OCI-M1 (cell line): ENCODE measurements at regions not wholly inside any gene's neighbourhood (a gene's known extent, or its start where the extent isn't known, plus 50 kb on each side); places are given as distances from the start of the nearest gene placed in this dataset.

Source experiments
- DNase-seq: peaks from one replicate; lab custom pipeline; 2025; lab: John Stamatoyannopoulos, UW

- DNase-seq: no peak
Observed at GRCh38 chr11:59302991-59303390, 55.7 kb upstream of the OR5AN1 start.

DNA sequence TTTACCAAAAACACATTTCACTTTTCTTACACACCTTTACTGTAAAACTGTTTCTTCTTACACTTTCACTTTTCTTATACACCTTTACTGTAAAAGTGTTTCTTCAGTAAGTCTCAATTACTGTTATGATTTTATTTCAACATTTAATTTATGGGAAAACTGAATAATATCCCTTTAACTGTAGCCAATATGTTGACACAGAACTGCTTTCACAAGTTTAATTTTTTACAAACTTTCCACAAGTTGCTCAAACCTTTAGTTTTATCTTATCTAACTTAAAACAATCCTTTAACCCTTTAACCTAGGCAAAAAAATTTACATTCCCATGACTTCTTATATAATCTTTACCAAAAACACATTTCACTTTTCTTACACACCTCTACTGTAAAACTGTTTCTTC is 63.3 kb upstream of the OR5AN1 start:
- no peak for DNase-seq

- no peak for DNase-seq
Observed at GRCh38 chr11:59292611-59293010, 66.1 kb upstream of the OR5AN1 start.

- DNase-seq: no peak
Observed at GRCh38 chr11:59291228-59291627, 67.5 kb upstream of the OR5AN1 start.

- DNase-seq: no peak
Observed at GRCh38 chr11:59289356-59290181, 69.1 kb upstream of the OR5AN1 start.

DNA sequence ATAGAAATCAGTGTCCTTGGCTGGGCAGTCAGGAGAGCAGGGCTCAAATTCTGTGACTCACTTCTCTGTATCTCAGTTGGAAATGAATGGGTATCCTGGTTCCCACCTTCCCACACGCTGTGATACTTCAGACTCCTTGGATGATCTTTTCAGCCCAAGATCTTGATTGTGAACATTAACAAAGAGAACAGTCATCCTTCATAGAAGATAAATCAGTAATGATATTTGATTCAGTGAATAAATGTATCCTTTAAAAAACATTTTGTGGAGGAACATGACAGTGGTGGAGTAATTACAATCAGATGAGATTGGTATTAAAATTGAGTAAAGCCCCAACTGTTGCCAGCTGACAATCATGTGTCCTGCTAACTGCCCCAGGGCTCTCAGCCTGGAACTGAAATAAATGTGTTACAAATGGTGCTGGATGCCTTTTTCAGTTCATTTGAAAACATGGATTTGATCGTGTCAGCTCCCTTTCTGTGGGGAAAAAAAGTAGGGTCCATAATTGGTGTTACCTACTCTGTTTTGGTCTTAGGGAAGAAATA is 72.9 kb upstream of the OR5AN1 start:
- DNase-seq: no peak

DNA sequence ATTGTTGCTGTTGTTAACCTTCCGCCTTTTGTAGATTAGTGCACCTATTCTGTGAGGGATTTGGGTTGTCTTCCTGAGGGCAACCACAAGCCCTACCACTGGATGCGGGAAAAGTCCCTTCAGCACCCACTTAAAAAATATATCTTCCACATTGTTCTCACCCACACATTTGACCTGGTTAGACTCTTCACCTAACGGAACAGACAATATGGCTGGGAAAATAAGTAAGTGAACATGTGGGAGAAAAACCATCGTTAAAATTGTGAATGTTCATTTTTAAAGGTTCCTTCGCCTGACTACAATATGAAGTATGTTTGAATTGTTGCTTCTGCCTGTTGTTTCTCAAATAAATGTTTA is 72.0 kb upstream of the MPEG1 start:
- DNase-seq: no peak

DNA sequence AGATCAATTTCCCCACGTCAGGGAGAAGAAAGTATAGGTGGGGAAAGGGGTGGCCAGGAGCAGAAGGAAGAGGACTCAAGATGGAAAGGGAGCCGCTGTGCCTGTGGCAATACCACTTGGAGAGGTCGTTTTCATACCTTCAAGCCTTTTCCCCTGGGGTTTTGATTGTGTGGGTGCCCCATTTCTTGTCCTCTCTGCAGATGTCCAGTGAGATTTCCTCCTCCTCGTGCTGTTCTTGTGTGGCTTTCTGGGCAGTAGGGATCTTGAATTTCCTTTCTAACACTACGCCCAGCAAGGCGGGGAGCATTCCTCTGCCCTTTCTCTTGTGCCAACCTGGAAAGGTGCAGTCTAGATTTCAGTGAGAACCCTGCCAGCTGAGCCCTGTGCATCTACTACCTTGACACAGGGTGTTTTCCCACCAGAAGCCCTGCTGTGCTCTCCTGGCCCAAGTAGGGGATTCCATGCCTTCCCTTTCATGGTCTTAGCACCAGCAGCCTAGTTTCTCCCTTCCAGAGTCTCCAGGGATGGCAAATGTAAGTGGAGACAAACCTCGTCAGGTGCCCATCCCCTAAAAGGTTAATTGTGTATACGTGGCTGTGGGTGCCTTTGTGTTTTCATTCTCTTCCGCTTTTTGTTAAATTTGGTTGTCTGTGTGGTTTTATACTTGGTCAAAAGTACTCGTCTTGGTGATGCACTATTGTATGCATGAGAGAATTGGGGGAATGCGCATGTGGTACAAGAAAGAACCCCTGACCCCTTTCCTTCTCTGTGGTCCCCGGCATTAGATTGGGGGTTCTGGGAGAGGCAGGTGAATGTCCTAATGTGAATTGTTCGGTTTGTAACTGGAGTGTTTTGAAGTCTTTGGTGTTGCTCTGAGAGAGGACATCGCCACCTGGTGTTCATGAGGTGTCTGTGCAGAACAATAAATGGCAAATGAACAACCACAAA is 71.4 kb upstream of the MPEG1 start:
- DNase-seq: peak; percentile 58

DNA sequence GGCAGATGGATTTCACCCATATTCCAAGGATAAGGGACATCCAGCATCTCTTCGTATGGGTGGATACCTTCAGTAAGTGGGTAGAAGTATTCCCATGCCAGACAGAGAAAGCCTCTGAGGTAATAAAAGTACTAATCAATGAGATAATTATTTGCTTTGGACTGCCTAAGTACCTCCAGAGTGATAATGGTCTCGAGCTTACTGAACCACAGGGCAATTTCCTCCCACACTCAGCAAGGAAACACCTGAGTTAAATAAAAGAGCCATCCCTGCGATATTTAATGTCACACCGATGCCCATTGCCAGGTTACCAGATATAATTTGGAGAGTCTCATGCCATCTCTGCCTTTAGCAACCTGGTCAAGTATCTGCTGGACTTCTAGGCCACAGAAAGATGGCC is 70.6 kb upstream of the MPEG1 start:
- DNase-seq: no peak

DNA sequence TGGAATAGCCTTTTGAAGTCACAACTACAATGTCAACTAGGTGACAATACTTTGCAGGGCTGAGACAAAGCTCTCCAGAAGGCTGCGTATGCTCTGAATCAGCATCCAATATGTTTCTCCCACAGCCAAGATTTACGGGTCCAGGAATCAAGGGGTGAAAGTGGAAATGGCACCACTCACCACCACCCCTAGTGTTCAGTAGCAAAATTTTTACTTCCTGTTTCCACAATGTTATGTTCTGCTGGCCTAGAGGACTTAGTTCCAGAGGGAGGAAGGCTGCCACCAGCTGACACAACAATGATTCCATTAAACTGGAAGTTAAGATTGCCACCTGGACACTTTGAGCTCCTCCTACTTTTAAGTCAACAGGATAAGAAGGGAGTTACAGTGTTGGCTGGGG is 68.5 kb upstream of the MPEG1 start:
- DNase-seq: peak; percentile 9

DNA sequence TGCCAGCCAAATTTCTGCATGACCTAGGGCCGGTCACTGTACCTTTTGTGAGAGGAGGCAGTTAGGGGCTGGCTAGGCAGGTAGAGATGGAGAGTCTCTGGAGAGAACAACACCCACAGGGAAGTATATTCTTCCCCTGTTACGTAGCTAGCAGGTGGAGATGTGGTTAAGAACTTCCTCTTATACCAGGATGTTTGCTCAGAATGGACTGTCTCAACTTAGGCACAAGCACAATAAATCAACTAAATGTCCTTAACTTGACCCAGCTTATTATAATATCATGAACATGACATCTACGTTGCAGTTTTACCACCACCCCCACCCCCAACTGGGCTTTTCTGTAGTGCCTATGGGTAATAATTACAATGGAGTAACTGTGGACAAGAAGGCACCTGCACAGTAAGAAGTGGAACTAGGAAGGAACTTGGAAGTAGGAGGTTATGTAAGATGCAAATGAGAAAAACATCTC is 60.7 kb upstream of the MPEG1 start:
- DNase-seq: peak; percentile 43

- DNase-seq: no peak
Observed at GRCh38 chr11:59272771-59273372, 60.1 kb upstream of the MPEG1 start.

DNA sequence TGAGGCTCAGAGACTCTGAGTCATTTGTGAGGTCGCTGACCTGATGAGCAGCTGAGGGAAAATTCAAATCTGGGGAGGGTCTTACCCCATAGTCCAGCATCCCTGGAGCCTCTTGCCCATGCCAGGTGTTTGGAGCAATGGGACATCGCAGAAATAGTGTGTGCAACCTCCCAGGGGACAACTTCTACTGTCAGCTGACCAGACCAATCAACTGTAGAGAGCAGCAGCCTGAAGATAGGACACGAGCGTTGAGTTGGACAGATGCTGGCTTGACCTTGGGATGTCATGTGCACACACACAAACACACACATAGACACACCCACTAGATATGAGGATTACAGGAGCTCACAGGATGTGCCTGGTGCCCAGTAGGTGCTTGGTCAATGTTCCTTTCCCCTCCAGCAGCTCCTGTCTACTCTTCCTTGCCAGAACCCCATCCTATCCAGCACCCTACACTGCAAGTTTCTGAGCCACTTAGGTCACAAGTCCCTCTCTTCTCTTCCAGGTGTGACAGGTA is 59.1 kb upstream of the MPEG1 start:
- no peak for DNase-seq

DNA sequence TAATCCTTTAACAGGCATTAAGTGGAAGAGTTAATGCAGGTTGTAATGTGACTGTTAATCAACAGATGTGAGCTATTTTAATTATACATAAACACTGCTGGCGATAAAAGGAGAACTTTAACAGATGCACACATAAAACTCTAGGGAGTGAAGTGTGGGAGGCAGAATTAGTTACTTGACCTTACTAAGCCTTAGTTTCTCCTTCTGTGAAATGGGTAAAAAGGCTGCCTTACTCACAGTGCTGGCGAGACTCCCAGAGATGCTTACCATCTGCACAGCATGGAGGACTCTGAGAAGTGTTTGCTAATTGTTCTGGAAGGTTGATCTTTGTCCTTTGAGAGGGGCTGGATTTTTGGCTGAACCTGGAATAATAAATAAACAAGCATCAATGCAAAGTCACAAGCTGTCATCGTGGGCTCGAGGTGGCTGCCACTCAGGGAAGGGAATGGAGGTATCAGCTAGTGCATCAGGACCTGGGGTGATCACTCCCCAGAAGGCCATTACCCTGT is 58.6 kb upstream of the MPEG1 start:
- no peak for DNase-seq

DNA sequence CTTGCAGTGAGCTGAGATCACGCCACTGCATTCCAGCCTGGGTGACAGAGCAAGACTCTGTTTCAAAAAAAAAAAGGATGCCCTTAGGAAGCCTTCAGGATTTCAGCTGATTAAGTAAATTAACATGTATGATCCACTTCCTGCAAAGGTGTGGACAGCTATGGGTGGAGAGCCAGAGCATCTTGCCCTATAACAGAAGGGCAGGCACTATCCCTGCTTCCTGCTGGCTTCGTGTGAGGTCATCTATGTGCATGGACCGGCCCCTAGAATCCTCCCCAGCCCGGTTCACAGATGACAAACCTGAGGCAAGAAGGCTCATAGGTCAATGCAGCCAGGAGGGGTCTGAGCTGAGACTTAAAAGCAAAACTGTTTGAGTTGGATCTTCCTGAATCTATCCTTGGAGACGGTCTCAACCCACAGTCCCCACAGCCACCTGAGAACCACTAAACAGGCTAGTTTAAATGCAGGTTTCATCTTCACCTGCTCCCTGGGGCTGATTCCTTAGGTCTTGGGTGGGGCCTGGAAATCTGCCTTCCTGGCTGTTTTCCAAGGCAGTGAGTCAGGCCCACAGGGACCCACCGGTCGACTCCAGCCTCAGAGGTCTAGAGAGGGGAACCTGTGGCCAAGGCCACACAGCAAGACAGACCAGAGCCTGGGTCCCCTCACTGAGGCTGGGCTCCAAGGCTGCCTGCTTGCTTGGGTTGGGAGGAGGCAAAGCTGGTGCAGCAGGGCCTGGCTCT is 55.2 kb upstream of the MPEG1 start:
- DNase-seq: no peak

DNA sequence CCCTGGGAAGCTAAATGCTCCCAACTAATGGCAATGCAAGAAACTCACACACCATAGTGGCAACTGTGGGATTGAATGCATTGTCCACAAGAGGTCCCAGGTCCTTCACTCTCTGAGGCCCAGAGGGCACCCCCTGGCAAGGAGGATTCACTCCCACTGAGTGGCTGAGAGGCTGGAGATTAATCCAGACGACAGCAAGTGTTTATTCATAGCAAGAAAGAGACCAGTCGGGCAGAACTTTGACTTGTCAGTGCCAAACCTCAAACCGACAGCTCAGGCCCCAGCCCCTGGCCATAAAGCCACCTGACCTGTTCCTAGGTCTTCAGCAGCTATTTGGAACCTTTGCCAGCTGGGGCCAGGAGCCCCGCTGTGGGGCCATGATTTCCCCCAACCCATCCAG is 54.5 kb upstream of the MPEG1 start:
- DNase-seq: no peak

DNA sequence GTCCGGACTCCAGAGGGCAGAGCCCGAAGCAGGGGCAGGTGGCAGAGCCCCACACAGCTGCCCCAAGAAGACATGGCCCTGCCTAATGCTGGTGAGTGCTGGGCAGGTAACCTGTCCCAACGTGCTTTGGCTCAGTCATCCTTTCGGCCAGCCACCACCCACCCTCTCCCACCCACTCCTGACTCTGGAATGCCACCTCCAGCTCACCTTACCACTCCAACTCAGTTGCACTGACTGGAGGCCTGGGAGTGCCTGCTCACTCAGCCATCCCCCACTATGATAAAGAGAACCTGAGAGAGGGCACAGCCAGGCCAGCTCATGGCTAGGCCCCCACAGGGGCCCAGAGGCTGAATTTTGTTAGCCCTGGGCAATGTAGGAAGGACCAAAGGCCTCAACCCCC is 53.8 kb upstream of the MPEG1 start:
- no peak for DNase-seq

GRCh38 chr11:59265735-59266134 is 53.0 kb upstream of the MPEG1 start:
- no peak for DNase-seq

DNA sequence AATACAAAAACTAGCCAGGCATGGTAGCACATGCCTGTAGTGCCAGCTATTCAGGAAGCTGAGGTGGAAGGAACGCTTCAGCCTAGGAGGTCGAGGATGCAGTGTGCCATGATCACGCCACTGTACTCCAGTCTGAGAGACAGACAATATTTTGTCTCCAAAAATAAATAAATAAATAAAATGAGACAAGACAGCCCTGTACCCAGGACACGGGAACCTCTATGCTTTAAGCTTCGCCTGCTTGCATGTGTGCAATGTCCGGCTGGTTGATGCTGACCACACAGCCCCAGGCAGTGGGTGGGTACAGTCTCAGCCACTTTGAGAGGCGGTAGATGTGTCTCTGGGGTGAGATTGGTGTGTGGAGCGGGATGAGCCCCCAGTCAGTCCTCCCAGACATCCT is 52.0 kb upstream of the MPEG1 start:
- no peak for DNase-seq

- DNase-seq: peak; percentile 17
Observed at GRCh38 chr11:59263225-59263894, 50.6 kb upstream of the MPEG1 start.
